HepG2 (cell line): ENCODE measurements at regions not wholly inside any gene's neighbourhood (a gene's known extent, or its start where the extent isn't known, plus 50 kb on each side); places are given as distances from the start of the nearest gene placed in this dataset.

ENCODE experiments used
- ATAC-seq: fragments of 200-7000 bp; cut with Tn5 transposase; 3 replicates; pipeline ENCODE4 v1.9.1; 2020; ENCODE audit warnings: mild to moderate bottlenecking, moderate library complexity
- BruUV-seq: library from RNA; stranded (reverse); fragments of 400-500 nt; replicated peaks from 2 replicates; lab custom pipeline; 2021; lab: Mats Ljungman, UMichigan
- CTCF ChIA-PET: fragments of 300-600 bp; formaldehyde crosslinking; extraction: SDS; loops from one replicate; lab custom pipeline; 2021; ENCODE audit warnings: low total read pairs, inconsistent platforms, low intra/inter-chr PET ratio; lab: Yijun Ruan, JAX
- POLR2A ChIA-PET: fragments of 350-600 bp; sonication (Branson Sonifier 250); formaldehyde crosslinking; loops from one replicate; lab custom pipeline; 2020; ENCODE audit warnings: antibody characterized with exemption, inconsistent platforms; lab: Yijun Ruan, JAX
- DNase-seq: peaks from one replicate; pipeline ENCODE4 v3.0.0-alpha.2; 2015; ENCODE audit warnings: low spot score
- FAIRE-seq: peaks from 3 replicates; lab custom pipeline; 2011; peaks lifted over from hg19 to GRCh38; lab: Jason Lieb, UNC
- H2AFZ ChIP-seq: one replicate; pipeline ENCODE4 v1.6.1; 2011; ENCODE audit warnings: low read length, inconsistent platforms
- H3K27ac ChIP-seq: fragments of 300-600 bp; 3 replicates; pipeline ENCODE4 v1.8.0; 2011; ENCODE audit warnings: mixed run types, mild to moderate bottlenecking, mixed read lengths, low read length, inconsistent platforms; ENCODE audit not compliant: insufficient read depth; ENCODE audit errors: extremely low read length
- H3K27me3 ChIP-seq, 2 experiments: fragments of 200-600 bp in 1 of 2; 2 replicates in 1 of 2; 3 replicates in 1 of 2; pipeline versions ENCODE4 v1.6.0 to v1.8.0; 2011; ENCODE audit warnings: low read length in 2 of 2, mild to moderate bottlenecking in 2 of 2, moderate library complexity in 2 of 2, inconsistent platforms in 1 of 2; ENCODE audit not compliant: insufficient read depth in 2 of 2, control insufficient read depth in 1 of 2
- H3K36me3 ChIP-seq, 2 experiments: fragments of 200-600 bp in 1 of 2; replicated peaks in 1 of 2; 2 replicates in 1 of 2; 3 replicates in 1 of 2; pipeline versions ENCODE4 v1.5.1 to v1.8.0; 2011; ENCODE audit warnings: low read length in 2 of 2, inconsistent platforms in 1 of 2; ENCODE audit not compliant: insufficient read depth in 2 of 2, control insufficient read depth in 1 of 2
- H3K4me1 ChIP-seq: 2 replicates; pipeline ENCODE4 v1.5.1; 2012; ENCODE audit warnings: low read length, inconsistent platforms; ENCODE audit not compliant: insufficient read depth
- H3K4me2 ChIP-seq: 2 replicates; pipeline ENCODE4 v1.6.0; 2011; ENCODE audit warnings: low read depth, low read length, inconsistent platforms
- H3K4me3 ChIP-seq, 3 experiments: fragments of 200-600 bp in 1 of 3; sonication (generic), shearing (Covaris generic) in 1 of 3; replicated peaks in 1 of 3; 2 replicates each; pipeline ENCODE4 v1.5.1; 2011 to 2016; ENCODE audit warnings: low read length in 3 of 3, inconsistent platforms in 2 of 3, low read depth in 2 of 3, mild to moderate bottlenecking in 2 of 3, control low read depth in 1 of 3, mixed read lengths in 1 of 3; ENCODE audit not compliant: insufficient read depth in 1 of 3
- H3K79me2 ChIP-seq: one replicate; pipeline ENCODE4 v1.6.1; 2011; ENCODE audit warnings: low read length, inconsistent platforms; ENCODE audit not compliant: insufficient read depth
- H3K9ac ChIP-seq: 2 replicates; pipeline ENCODE4 v1.6.0; 2011; ENCODE audit warnings: mild to moderate bottlenecking, low read depth, low read length, inconsistent platforms; ENCODE audit not compliant: insufficient read depth
- H3K9me3 ChIP-seq: 2 replicates; pipeline ENCODE4 v1.5.1; 2012; ENCODE audit warnings: mild to moderate bottlenecking, low read length
- H4K20me1 ChIP-seq: 2 replicates; pipeline ENCODE4 v1.6.0; 2011; ENCODE audit warnings: inconsistent platforms, mild to moderate bottlenecking, low read length, moderate library complexity; ENCODE audit not compliant: insufficient read depth
- FOXO1 ChIP-seq: sonication (generic); formaldehyde crosslinking; IDR thresholded peaks from 2 replicates; pipeline ENCODE4 v1.4.0; 2020; ENCODE audit warnings: missing genetic modification reagents
- GATAD2A ChIP-seq: IDR thresholded peaks from 2 replicates; pipeline ENCODE4 v1.6.1; 2016
- HNRNPLL ChIP-seq: fragments of 200-400 bp; formaldehyde crosslinking; IDR thresholded peaks from 2 replicates; pipeline ENCODE4 v1.6.1; 2017; ENCODE audit warnings: mild to moderate bottlenecking, low read depth, low read length; ENCODE audit not compliant: poor library complexity, severe bottlenecking
- IRF9 ChIP-seq: sonication (generic); formaldehyde crosslinking; IDR thresholded peaks from 2 replicates; pipeline ENCODE4 v1.8.0; 2022; ENCODE audit warnings: missing genetic modification reagents, mild to moderate bottlenecking, borderline replicate concordance
- KAT8 ChIP-seq: IDR thresholded peaks from 2 replicates; pipeline ENCODE4 v1.6.1; 2016; ENCODE audit warnings: missing genetic modification reagents, missing compliant biosample characterization
- NCOA5 ChIP-seq: sonication (generic); formaldehyde crosslinking; IDR thresholded peaks from 2 replicates; pipeline ENCODE4 v1.4.0; 2020; ENCODE audit warnings: missing genetic modification reagents
- PHF5A ChIP-seq: IDR thresholded peaks from one replicate; pipeline ENCODE4 v1.6.1; 2018; ENCODE audit warnings: low read depth, missing genetic modification reagents; ENCODE audit not compliant: unreplicated experiment
- POLR2G ChIP-seq: fragments of 200-400 bp; formaldehyde crosslinking; IDR thresholded peaks from 2 replicates; pipeline ENCODE4 v1.6.1; 2018; ENCODE audit warnings: mild to moderate bottlenecking, low read depth, low read length, moderate library complexity
- YEATS4 ChIP-seq: sonication (generic); formaldehyde crosslinking; IDR thresholded peaks from 2 replicates; pipeline ENCODE4 v1.4.0; 2020; ENCODE audit warnings: missing genetic modification reagents, borderline replicate concordance
- ZFP82 ChIP-seq: sonication (generic); formaldehyde crosslinking; IDR thresholded peaks from 2 replicates; pipeline ENCODE4 v1.5.1; 2020; ENCODE audit warnings: mild to moderate bottlenecking, missing genetic modification reagents, borderline replicate concordance
- ZNF430 ChIP-seq: sonication (generic); formaldehyde crosslinking; IDR thresholded peaks from 2 replicates; pipeline ENCODE4 v1.9.0; 2021; ENCODE audit warnings: mild to moderate bottlenecking, missing genetic modification reagents
- ZNF460 ChIP-seq: sonication (generic); formaldehyde crosslinking; IDR thresholded peaks from 2 replicates; pipeline ENCODE4 v1.5.1; 2020; ENCODE audit warnings: missing genetic modification reagents, mild to moderate bottlenecking, borderline replicate concordance
- ZNF501 ChIP-seq: sonication (generic); formaldehyde crosslinking; IDR thresholded peaks from 2 replicates; pipeline ENCODE4 v1.5.1; 2020; ENCODE audit warnings: mild to moderate bottlenecking, moderate library complexity, missing genetic modification reagents
- ZNF878 ChIP-seq: sonication (generic); formaldehyde crosslinking; IDR thresholded peaks from 2 replicates; pipeline ENCODE4 v1.8.1; 2023; ENCODE audit warnings: mild to moderate bottlenecking, missing genetic modification reagents, moderate library complexity
- ZSCAN25 ChIP-seq: sonication (generic); formaldehyde crosslinking; IDR thresholded peaks from 2 replicates; pipeline ENCODE4 v1.8.0; 2022; ENCODE audit warnings: mild to moderate bottlenecking, missing genetic modification reagents
- ZZZ3 ChIP-seq: sonication (generic); formaldehyde crosslinking; IDR thresholded peaks from 2 replicates; pipeline ENCODE4 v1.4.0; 2020; ENCODE audit warnings: missing genetic modification reagents, mild to moderate bottlenecking, borderline replicate concordance
- WGBS: methylation state at CpG from one replicate; pipeline ENCODE4 v1.1.6; 2017; ENCODE audit warnings: low lambda C conversion rate; 5-methylcytosine and 5-hydroxymethylcytosine counted together
- in situ Hi-C: cut with HindIII; loops from 2 replicates; pipeline ENCODE4 v1.10.0; 2017; ENCODE audit warnings: low pct_unique_long_range_greater_than_20kb; ENCODE audit not compliant: extremely low pct_ligation_motif_present
- intact Hi-C: fragments of 100-400 bp; cut with micrococcal nuclease; formaldehyde crosslinking; loops from one replicate; pipeline ENCODE4 v1.10.0; 2022; ENCODE audit not compliant: unreplicated experiment

GRCh38 chr3:110667216-110667615 is 404.4 kb upstream of the NECTIN3 start:
- FAIRE-seq (no peak), DNase-seq (no peak), ATAC-seq (no peak)
- Histone ChIP-seq H3K4me1 (no peaks in the 10 kb centered on the region), H3K27me3 (no peaks in the 10 kb centered on the region), H3K4me3 (no peak overlapping the region), H4K20me1 (no peaks in the 10 kb centered on the region), H3K79me2 (no peaks in the 10 kb centered on the region), H3K9ac (no peak overlapping the region), H3K27ac (no peak overlapping the region), H3K4me2 (no peak overlapping the region), H3K36me3 (no peaks in the 10 kb centered on the region), H3K9me3 (peaks cover 32% of the 10 kb centered on the region), H2AFZ (no peak overlapping the region)
- ChIA-PET CTCF (no interaction called here), POLR2A (no interaction called here)
- BruUV-seq: no TSS peak
- in situ Hi-C loops: no loop called here
- intact Hi-C loops: no loop called here
- 50% methylated on average over 2 of the region's 2 CpGs for WGBS
- TF ChIP-seq KAT8 (CRISPR knock-in tag) (no peak), ZNF878 (CRISPR knock-in tag) (no peak), YEATS4 (CRISPR knock-in tag) (no peak), ZNF460 (CRISPR knock-in tag) (no peak), ZZZ3 (CRISPR knock-in tag) (no peak), POLR2G (no peak), PHF5A (CRISPR knock-in tag) (no peak), ZNF430 (no peak), ZSCAN25 (CRISPR knock-in tag) (no peak), IRF9 (no peak), FOXO1 (CRISPR knock-in tag) (no peak), ZNF501 (CRISPR knock-in tag) (no peak), ZFP82 (CRISPR knock-in tag) (no peak), HNRNPLL (no peak), NCOA5 (CRISPR knock-in tag) (no peak), GATAD2A (CRISPR knock-in tag) (no peak)
